CD8-positive, alpha-beta memory T cell (primary cell): ENCODE measurements at regions not wholly inside any gene's neighbourhood (a gene's known extent, or its start where the extent isn't known, plus 50 kb on each side); places are given as distances from the start of the nearest gene placed in this dataset.
"Not testable (repeated sequence)": the region's sequence is repeated elsewhere in the genome, so short reads cannot be mapped to it uniquely, and the experiment has no call there.

Source experiments
- CTCF ChIA-PET: fragments of 350-600 bp; sonication (Branson Sonifier 250); formaldehyde crosslinking; loops from one replicate; lab custom pipeline; 2021; ENCODE audit warnings: antibody characterized with exemption; lab: Charles Lee
- POLR2A ChIA-PET: fragments of 350-600 bp; sonication (Branson Sonifier 250); formaldehyde crosslinking; loops from one replicate; lab custom pipeline; 2021; ENCODE audit warnings: antibody characterized with exemption; lab: Charles Lee
- DNase-seq, 5 donors: peaks; one replicate each; pipeline versions ENCODE4 v3.0.0 to v3.0.0-alpha.2; 2020 to 2022; ENCODE audit warnings: mixed read lengths in 1 of 5
- H3K27ac ChIP-seq: one replicate; pipeline ENCODE4 v1.7.0; 2013; ENCODE audit warnings: low read depth, mild to moderate bottlenecking, low read length, moderate library complexity
- H3K27me3 ChIP-seq: 2 replicates; pipeline ENCODE4 v1.7.0; 2013; ENCODE audit warnings: low read length, mild to moderate bottlenecking; ENCODE audit not compliant: insufficient read depth, poor library complexity, severe bottlenecking
- H3K36me3 ChIP-seq: 2 replicates; pipeline ENCODE4 v1.7.0; 2013; ENCODE audit warnings: mild to moderate bottlenecking, low read length, moderate library complexity; ENCODE audit not compliant: insufficient read depth
- H3K4me1 ChIP-seq: 2 replicates; pipeline ENCODE4 v1.7.0; 2013; ENCODE audit warnings: mild to moderate bottlenecking, low read length, moderate library complexity; ENCODE audit not compliant: insufficient read depth
- H3K4me3 ChIP-seq: 2 replicates; pipeline ENCODE4 v1.7.0; 2013; ENCODE audit warnings: mild to moderate bottlenecking, low read length
- H3K9me3 ChIP-seq: 2 replicates; pipeline ENCODE4 v1.7.0; 2013; ENCODE audit warnings: mild to moderate bottlenecking, low read length
- H3K27ac Mint-ChIP-seq, 8 donors: one replicate each; pipeline ENCODE4 v1.8.0; 2020 to 2021; ENCODE audit warnings: mixed read lengths in 8 of 8, mild to moderate bottlenecking in 6 of 8, inconsistent platforms in 3 of 8, moderate library complexity in 3 of 8
- H3K27me3 Mint-ChIP-seq, 2 donors: one replicate each; pipeline ENCODE4 v1.8.0; 2020 to 2021; ENCODE audit warnings: mixed read lengths in 2 of 2, mild to moderate bottlenecking in 1 of 2, moderate library complexity in 1 of 2
- H3K36me3 Mint-ChIP-seq, 3 donors: one replicate each; pipeline ENCODE4 v1.8.0; 2020 to 2021; ENCODE audit warnings: mixed read lengths in 3 of 3, inconsistent platforms in 1 of 3, mild to moderate bottlenecking in 1 of 3
- H3K4me1 Mint-ChIP-seq, 3 donors: one replicate each; pipeline ENCODE4 v1.8.0; 2020 to 2021; ENCODE audit warnings: mixed read lengths in 3 of 3, inconsistent platforms in 1 of 3, mild to moderate bottlenecking in 1 of 3
- H3K4me3 Mint-ChIP-seq, 7 donors: one replicate each; pipeline ENCODE4 v1.8.0; 2020 to 2021; ENCODE audit warnings: mixed read lengths in 7 of 7, mild to moderate bottlenecking in 6 of 7, moderate library complexity in 4 of 7, inconsistent platforms in 2 of 7
- H3K9me3 Mint-ChIP-seq, 5 donors: one replicate each; pipeline ENCODE4 v1.8.0; 2020 to 2022; ENCODE audit warnings: mixed read lengths in 5 of 5, mild to moderate bottlenecking in 3 of 5, moderate library complexity in 2 of 5, inconsistent platforms in 1 of 5

DNA sequence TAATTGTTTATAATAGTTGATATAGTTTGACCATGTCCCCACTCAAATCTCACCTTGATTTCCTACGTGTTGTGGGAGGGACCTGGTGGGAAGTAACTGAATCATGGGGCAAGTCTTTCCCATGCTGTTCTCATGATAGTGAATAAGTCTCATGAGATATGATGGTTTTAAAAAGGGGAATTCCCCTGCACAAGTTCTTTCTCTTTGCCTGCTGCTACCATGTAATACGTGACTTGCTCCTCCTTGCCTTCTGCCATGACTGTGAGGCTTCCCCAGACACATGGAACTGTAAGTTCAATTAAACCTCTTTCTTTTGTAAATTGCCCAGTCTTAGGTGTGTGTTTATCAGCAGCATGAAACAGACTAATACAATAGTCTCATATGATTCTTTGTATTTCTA lies 130.5 kb upstream of the OR9Q1 start:
- CTCF ChIA-PET, DNase-seq, H3K9me3 Mint-ChIP-seq, H3K27ac Mint-ChIP-seq, H3K9me3 ChIP-seq, POLR2A ChIA-PET, H3K4me3 ChIP-seq, H3K4me1 Mint-ChIP-seq, H3K4me3 Mint-ChIP-seq, H3K27ac ChIP-seq, H3K36me3 Mint-ChIP-seq, H3K36me3 ChIP-seq, H3K4me1 ChIP-seq: not testable (repeated sequence)
- H3K27me3 ChIP-seq = peaks cover 10% of the 10 kb centered on the region
- peaks cover 13 to 29% of the 10 kb centered on the region in 2 donors for H3K27me3 Mint-ChIP-seq

GRCh38 chr11:57896361-57897145 lies 127.1 kb upstream of the OR9Q1 start:
- H3K9me3 Mint-ChIP-seq = peaks cover 0 to 1% (median 0%) of the 10 kb centered on the region in 5 donors
- no peaks in the 10 kb centered on the region for H3K4me1 ChIP-seq
- CTCF ChIA-PET = no interaction called here
- H3K4me1 Mint-ChIP-seq = no peaks in the 10 kb centered on the region
- H3K36me3 ChIP-seq = no peaks in the 10 kb centered on the region
- no peak overlapping the region for H3K27ac Mint-ChIP-seq
- no peaks in the 10 kb centered on the region for H3K36me3 Mint-ChIP-seq
- no peak overlapping the region for H3K4me3 Mint-ChIP-seq
- DNase-seq = no peak
- POLR2A ChIA-PET = no interaction called here
- peaks cover 14 to 49% of the 10 kb centered on the region in 2 donors for H3K27me3 Mint-ChIP-seq
- no peaks in the 10 kb centered on the region for H3K9me3 ChIP-seq
- H3K4me3 ChIP-seq = no peak overlapping the region
- H3K27ac ChIP-seq = no peak overlapping the region
- peaks cover 10% of the 10 kb centered on the region for H3K27me3 ChIP-seq

GRCh38 chr11:57899378-57899777 lies 124.3 kb upstream of the OR9Q1 start:
- no peaks in the 10 kb centered on the region for H3K36me3 Mint-ChIP-seq
- peaks cover 0 to 1% (median 0%) of the 10 kb centered on the region in 5 donors for H3K9me3 Mint-ChIP-seq
- no peak overlapping the region for H3K27ac Mint-ChIP-seq
- Histone ChIP-seq H3K9me3 (no peaks in the 10 kb centered on the region), H3K27me3 (peaks cover 10% of the 10 kb centered on the region), H3K4me1 (no peaks in the 10 kb centered on the region), H3K4me3 (no peak overlapping the region), H3K36me3 (no peaks in the 10 kb centered on the region), H3K27ac (no peak overlapping the region)
- no peaks in the 10 kb centered on the region for H3K4me1 Mint-ChIP-seq
- ChIA-PET POLR2A (no interaction called here), CTCF (no interaction called here)
- peaks cover 15 to 48% of the 10 kb centered on the region in 2 donors for H3K27me3 Mint-ChIP-seq
- no peak overlapping the region for H3K4me3 Mint-ChIP-seq
- no peak for DNase-seq

DNA sequence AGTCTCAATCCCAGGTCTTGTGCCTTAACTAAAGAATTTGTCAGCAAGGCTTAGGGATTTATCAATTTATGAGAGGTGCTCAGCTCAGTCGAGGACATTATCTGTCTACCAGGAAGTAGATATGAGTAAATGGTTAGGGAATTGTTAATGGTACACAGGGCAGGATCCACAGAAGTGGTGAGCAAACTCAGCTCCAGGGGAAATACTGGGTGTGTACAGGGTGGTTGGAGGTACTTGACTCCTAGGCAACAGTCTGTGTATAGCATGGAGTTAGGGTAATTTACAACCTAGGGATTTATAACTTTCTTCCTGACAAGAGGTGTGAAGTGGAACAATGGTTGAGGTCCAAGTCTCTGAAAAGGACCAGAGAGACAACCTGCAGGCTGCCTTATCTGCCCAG lies 123.4 kb upstream of the OR9Q1 start:
- H3K27ac Mint-ChIP-seq = no peak overlapping the region
- Histone ChIP-seq H3K36me3 (no peaks in the 10 kb centered on the region), H3K9me3 (no peaks in the 10 kb centered on the region), H3K4me3 (no peak overlapping the region), H3K4me1 (no peaks in the 10 kb centered on the region), H3K27ac (no peak overlapping the region), H3K27me3 (peaks cover 10% of the 10 kb centered on the region)
- H3K4me1 Mint-ChIP-seq = no peaks in the 10 kb centered on the region
- POLR2A ChIA-PET = no interaction called here
- no peaks in the 10 kb centered on the region for H3K9me3 Mint-ChIP-seq
- H3K27me3 Mint-ChIP-seq = peaks cover 13 to 44% of the 10 kb centered on the region in 2 donors
- CTCF ChIA-PET = no interaction called here
- no peak overlapping the region for H3K4me3 Mint-ChIP-seq
- H3K36me3 Mint-ChIP-seq = no peaks in the 10 kb centered on the region
- no peak for DNase-seq

GRCh38 chr11:57901278-57901677 lies 122.4 kb upstream of the OR9Q1 start:
- no peaks in the 10 kb centered on the region for H3K9me3 Mint-ChIP-seq
- ChIA-PET POLR2A (no interaction called here), CTCF (no interaction called here)

GRCh38 chr11:57901756-57902155 lies 121.9 kb upstream of the OR9Q1 start:
- CTCF ChIA-PET = no interaction called here
- H3K9me3 Mint-ChIP-seq = no peaks in the 10 kb centered on the region

More at GRCh38 chr11:57901278-57901677, 122.4 kb upstream of the OR9Q1 start:
- Mint-ChIP-seq H3K4me3 (no peak overlapping the region), H3K36me3 (no peaks in the 10 kb centered on the region), H3K27ac (no peak overlapping the region), H3K4me1 (no peaks in the 10 kb centered on the region), H3K27me3 (peaks cover 9 to 39% of the 10 kb centered on the region in 2 donors)
- no peak overlapping the region for H3K4me3 ChIP-seq
- no peak overlapping the region for H3K27ac ChIP-seq
- H3K27me3 ChIP-seq = peaks cover 8% of the 10 kb centered on the region
- no peak for DNase-seq
- H3K4me1 ChIP-seq = no peaks in the 10 kb centered on the region
- no peaks in the 10 kb centered on the region for H3K36me3 ChIP-seq
- no peaks in the 10 kb centered on the region for H3K9me3 ChIP-seq

GRCh38 chr11:57903011-57903410 lies 120.7 kb upstream of the OR9Q1 start:
- Histone ChIP-seq H3K36me3 (no peaks in the 10 kb centered on the region), H3K9me3 (no peaks in the 10 kb centered on the region), H3K27me3 (no peaks in the 10 kb centered on the region), H3K27ac (no peak overlapping the region), H3K4me3 (no peak overlapping the region), H3K4me1 (no peaks in the 10 kb centered on the region)
- Mint-ChIP-seq H3K27me3 (peaks cover 6 to 28% of the 10 kb centered on the region in 2 donors), H3K4me3 (no peak overlapping the region), H3K4me1 (no peaks in the 10 kb centered on the region), H3K36me3 (no peaks in the 10 kb centered on the region), H3K9me3 (peaks cover 0 to 3% (median 0%) of the 10 kb centered on the region in 5 donors), H3K27ac (no peak overlapping the region)
- CTCF ChIA-PET = no interaction called here
- POLR2A ChIA-PET = no interaction called here
- DNase-seq = no peak

More at GRCh38 chr11:57901756-57902155, 121.9 kb upstream of the OR9Q1 start:
- no peak overlapping the region for H3K27ac Mint-ChIP-seq
- no peaks in the 10 kb centered on the region for H3K4me1 ChIP-seq
- H3K36me3 ChIP-seq = no peaks in the 10 kb centered on the region
- POLR2A ChIA-PET = no interaction called here
- H3K27ac ChIP-seq = no peak overlapping the region
- H3K9me3 ChIP-seq = no peaks in the 10 kb centered on the region
- no peak for DNase-seq
- peaks cover 3% of the 10 kb centered on the region for H3K27me3 ChIP-seq
- H3K4me3 Mint-ChIP-seq = no peak overlapping the region
- H3K36me3 Mint-ChIP-seq = no peaks in the 10 kb centered on the region
- H3K27me3 Mint-ChIP-seq = peaks cover 9 to 36% of the 10 kb centered on the region in 2 donors
- no peaks in the 10 kb centered on the region for H3K4me1 Mint-ChIP-seq
- H3K4me3 ChIP-seq = no peak overlapping the region

DNA sequence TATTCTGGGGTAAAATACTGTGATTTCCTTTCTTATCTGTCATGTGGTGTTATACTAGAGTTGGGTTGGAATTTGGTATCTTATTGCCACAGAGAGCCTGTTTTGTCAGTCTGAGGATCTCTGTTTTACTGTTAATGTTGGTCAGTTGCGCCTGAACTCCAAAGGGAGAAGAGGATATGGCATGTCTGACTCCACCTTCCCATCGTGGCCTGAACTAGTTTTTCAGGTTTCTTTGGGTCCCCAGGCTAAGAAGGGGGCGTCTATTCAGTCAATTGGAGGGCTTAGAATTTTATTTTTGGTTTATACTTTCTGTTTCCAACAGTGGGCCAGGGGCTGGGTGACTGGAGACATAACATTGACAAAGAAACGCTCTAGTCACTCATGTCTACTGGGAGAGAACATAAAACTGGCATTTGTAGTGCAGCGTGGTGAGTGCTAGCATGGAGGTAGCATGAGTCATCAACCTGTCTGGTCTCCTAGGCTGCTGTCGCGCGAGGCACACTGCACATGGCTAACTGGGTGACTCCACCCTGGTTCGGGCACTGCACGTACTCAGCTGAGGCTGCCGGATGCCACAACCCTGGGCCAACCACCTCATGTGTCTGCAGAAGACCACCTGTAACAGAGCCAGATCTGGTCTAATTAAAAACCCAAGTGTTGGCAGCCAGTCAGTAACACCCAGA lies 120.1 kb upstream of the OR9Q1 start:
- Mint-ChIP-seq H3K4me1 (no peaks in the 10 kb centered on the region), H3K27me3 (peaks cover 3 to 23% of the 10 kb centered on the region in 2 donors), H3K36me3 (no peaks in the 10 kb centered on the region), H3K9me3 (peaks cover 0 to 3% (median 0%) of the 10 kb centered on the region in 5 donors), H3K4me3 (no peak overlapping the region), H3K27ac (no peak overlapping the region)
- ChIA-PET CTCF (no interaction called here), POLR2A (no interaction called here)
- no peak overlapping the region for H3K27ac ChIP-seq
- no peak overlapping the region for H3K4me3 ChIP-seq
- H3K27me3 ChIP-seq = no peaks in the 10 kb centered on the region
- no peaks in the 10 kb centered on the region for H3K9me3 ChIP-seq
- H3K36me3 ChIP-seq = no peaks in the 10 kb centered on the region
- DNase-seq = no peak
- H3K4me1 ChIP-seq = no peaks in the 10 kb centered on the region
